ENCODE measurements at regions not wholly inside any gene's neighbourhood (a gene's known extent, or its start where the extent isn't known, plus 50 kb on each side); places are given as distances from the start of the nearest gene placed in this dataset.

GRCh38 chr4:24312261-24312913, 272.0 kb downstream of the DHX15 start:
- TF ChIP-seq CTCF (conservative IDR thresholded peaks at IDR 0.05), result no peak
- H3K9me3 Mint-ChIP-seq, result peaks cover 8% of the 10 kb centered on the region
- H3K4me1 Mint-ChIP-seq, result peaks cover 5% of the 10 kb centered on the region
- H3K27ac Mint-ChIP-seq (ENCODE audit: unreplicated experiment), result no peak overlapping the region
- no peak for DNase-seq (ENCODE audit: low read depth, low spot score)
- no peak overlapping the region for H3K4me3 Mint-ChIP-seq
- H3K36me3 Mint-ChIP-seq (ENCODE audit: low read depth), result no peaks in the 10 kb centered on the region
- H3K27me3 Mint-ChIP-seq (ENCODE audit: low read depth), result no peaks in the 10 kb centered on the region

GRCh38 chr4:24303926-24304325, 280.4 kb downstream of the DHX15 start:
- Mint-ChIP-seq H3K9me3 (peaks cover 8% of the 10 kb centered on the region), H3K27ac (ENCODE audit: unreplicated experiment) (no peak overlapping the region), H3K27me3 (ENCODE audit: low read depth) (no peaks in the 10 kb centered on the region), H3K36me3 (ENCODE audit: low read depth) (peaks cover 3% of the 10 kb centered on the region), H3K4me1 (peaks cover 15% of the 10 kb centered on the region), H3K4me3 (no peak overlapping the region)
- no peak for TF ChIP-seq CTCF (conservative IDR thresholded peaks at IDR 0.05)
- DNase-seq (ENCODE audit: low read depth, low spot score), result no peak

- Mint-ChIP-seq H3K4me1 (peaks cover 13% of the 10 kb centered on the region), H3K36me3 (ENCODE audit: low read depth) (peaks cover 3% of the 10 kb centered on the region), H3K27me3 (ENCODE audit: low read depth) (no peaks in the 10 kb centered on the region), H3K27ac (ENCODE audit: unreplicated experiment) (no peak overlapping the region), H3K9me3 (peaks cover 10% of the 10 kb centered on the region), H3K4me3 (no peak overlapping the region)
- no peak for TF ChIP-seq CTCF (conservative IDR thresholded peaks at IDR 0.05)
- DNase-seq (ENCODE audit: low read depth, low spot score), result no peak
These were observed 285.4 kb downstream of the DHX15 start for GRCh38 chr4:24298911-24299310.

- Mint-ChIP-seq H3K27me3 (ENCODE audit: low read depth) (no peaks in the 10 kb centered on the region), H3K9me3 (peaks cover 5% of the 10 kb centered on the region), H3K4me1 (no peaks in the 10 kb centered on the region), H3K27ac (ENCODE audit: unreplicated experiment) (no peak overlapping the region), H3K36me3 (ENCODE audit: low read depth) (no peaks in the 10 kb centered on the region), H3K4me3 (no peak overlapping the region)
- DNase-seq (ENCODE audit: low read depth, low spot score), result no peak
- no peak for TF ChIP-seq CTCF (conservative IDR thresholded peaks at IDR 0.05)
These were observed 297.3 kb downstream of the DHX15 start for GRCh38 chr4:24287096-24287495.

- Mint-ChIP-seq H3K4me3 (no peak overlapping the region), H3K27ac (ENCODE audit: unreplicated experiment) (no peak overlapping the region), H3K36me3 (ENCODE audit: low read depth) (no peaks in the 10 kb centered on the region), H3K4me1 (no peaks in the 10 kb centered on the region), H3K9me3 (peaks cover under 1% of the 10 kb centered on the region), H3K27me3 (ENCODE audit: low read depth) (no peaks in the 10 kb centered on the region)
- DNase-seq (ENCODE audit: low read depth, low spot score), result no peak
- TF ChIP-seq CTCF (conservative IDR thresholded peaks at IDR 0.05), result no peak
These were observed 298.6 kb downstream of the DHX15 start for GRCh38 chr4:24285759-24286158.
